GM12878 (cell line): ENCODE measurements at regions not wholly inside any gene's neighbourhood (a gene's known extent, or its start where the extent isn't known, plus 50 kb on each side); places are given as distances from the start of the nearest gene placed in this dataset.

Source experiments
- ATF2 ChIP-seq: IDR thresholded peaks from 2 replicates; pipeline ENCODE4 v1.6.1; 2012; ENCODE audit warnings: low read length, inconsistent platforms
- BCLAF1 ChIP-seq: fragments of 450-650 bp; IDR thresholded peaks from 2 replicates; pipeline ENCODE4 v1.6.1; 2017; ENCODE audit warnings: antibody characterized with exemption, mild to moderate bottlenecking, moderate library complexity
- CHD1 ChIP-seq: IDR thresholded peaks from 2 replicates; pipeline ENCODE4 v1.6.1; 2012; ENCODE audit warnings: low read depth, low read length, improper control_type of control experiment
- CREB1 ChIP-seq: IDR thresholded peaks from 2 replicates; pipeline ENCODE4 v1.6.1; 2012; ENCODE audit warnings: low read depth, mild to moderate bottlenecking, inconsistent platforms
- CTCF ChIP-seq, 3 experiments: IDR thresholded peaks in 2 of 3; conservative IDR thresholded peaks in 1 of 3; 2 replicates each; pipeline ENCODE4 v1.5.1; 2011; ENCODE audit warnings: low read depth in 3 of 3, low read length in 3 of 3, mild to moderate bottlenecking in 3 of 3, control low read depth in 2 of 3, moderate library complexity in 2 of 3, inconsistent platforms in 1 of 3, mixed read lengths in 1 of 3; ENCODE audit not compliant: control insufficient read depth in 2 of 3, insufficient read depth in 1 of 3; ENCODE audit errors: extremely low read depth in 1 of 3
- DPF2 ChIP-seq: fragments of 450-650 bp; IDR thresholded peaks from 2 replicates; pipeline ENCODE4 v1.6.1; 2017; ENCODE audit warnings: mild to moderate bottlenecking
- PAX5 ChIP-seq: IDR thresholded peaks from 2 replicates; pipeline ENCODE4 v1.6.1; 2011; ENCODE audit warnings: low read depth, low read length, borderline replicate concordance
- ZBTB40 ChIP-seq: fragments of 450-650 bp; IDR thresholded peaks from 2 replicates; pipeline ENCODE4 v1.6.1; 2016; ENCODE audit warnings: mild to moderate bottlenecking, moderate library complexity, borderline replicate concordance
- ZNF24 ChIP-seq: fragments of 450-650 bp; IDR thresholded peaks from 2 replicates; pipeline ENCODE4 v1.6.1; 2017; ENCODE audit warnings: antibody characterized with exemption, mild to moderate bottlenecking
- ZZZ3 ChIP-seq: IDR thresholded peaks from 2 replicates; pipeline ENCODE4 v1.6.1; 2011; ENCODE audit warnings: low read depth; ENCODE audit not compliant: control insufficient read depth, insufficient read length

- TF ChIP-seq ZBTB40 (no peak), ATF2 (no peak), CREB1 (no peak), CHD1 (no peak), CTCF (IDR thresholded peaks at IDR 0.05 in 2 of 3, conservative IDR thresholded peaks at IDR 0.05 in 1 of 3; ENCODE audit: control insufficient read depth in 2 of 3, extremely low read depth in 1 of 3, insufficient read depth in 1 of 3, low read depth in 3 of 3, low read length in 3 of 3) (no peak), ZNF24 (no peak), BCLAF1 (no peak), PAX5 (no peak), ZZZ3 (no peak), DPF2 (no peak)
Measured at GRCh38 chr12:76945867-76946266, 67.0 kb upstream of the CSRP2 start.
